ENCODE measurements at regions not wholly inside any gene's neighbourhood (a gene's known extent, or its start where the extent isn't known, plus 50 kb on each side); places are given as distances from the start of the nearest gene placed in this dataset.

DNA sequence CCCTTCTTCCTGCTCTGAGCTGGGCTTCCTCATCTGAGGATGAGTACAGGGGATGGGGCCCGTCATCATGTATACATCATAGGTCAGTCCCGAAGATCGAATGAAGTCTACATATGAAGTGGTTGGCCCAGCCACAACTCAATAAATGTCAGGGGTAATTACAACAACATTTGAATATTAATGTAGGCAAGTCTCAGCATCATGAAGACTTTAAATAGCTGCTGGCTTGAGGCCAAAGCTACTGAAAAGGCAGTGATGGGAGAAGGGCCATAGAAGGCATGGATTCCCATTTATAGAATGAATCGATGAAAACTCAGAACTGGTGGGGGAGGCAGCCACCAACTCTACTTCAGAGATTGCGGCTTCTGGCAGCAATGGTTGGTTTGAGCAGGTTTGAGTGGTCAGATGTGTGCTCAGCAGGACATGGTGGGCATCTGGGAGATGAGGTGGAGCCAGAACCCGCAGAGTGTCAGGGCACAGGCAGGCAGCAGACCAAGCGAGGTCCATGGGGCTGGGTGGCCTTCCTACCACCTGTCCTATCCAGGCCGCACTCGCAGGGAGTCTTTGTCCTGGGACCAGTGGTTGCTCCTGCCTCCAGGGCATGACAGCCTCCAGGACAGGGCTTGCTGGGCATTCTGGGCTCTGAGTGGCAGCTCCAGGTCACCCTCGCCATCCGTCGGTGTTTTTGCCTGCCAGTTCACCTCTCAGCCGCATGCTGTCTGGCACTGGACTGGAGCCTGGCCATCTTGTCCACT is 919.1 kb downstream of the TBC1D22A start:
- TF ChIP-seq CREB1 (CRISPR knock-in tag; IDR thresholded peaks at IDR 0.05; ENCODE audit: low read depth) (no peak), JUNB (IDR thresholded peaks at IDR 0.05; ENCODE audit: unreplicated experiment) (no peak)
- TF ChIP-seq, protein P1, sequence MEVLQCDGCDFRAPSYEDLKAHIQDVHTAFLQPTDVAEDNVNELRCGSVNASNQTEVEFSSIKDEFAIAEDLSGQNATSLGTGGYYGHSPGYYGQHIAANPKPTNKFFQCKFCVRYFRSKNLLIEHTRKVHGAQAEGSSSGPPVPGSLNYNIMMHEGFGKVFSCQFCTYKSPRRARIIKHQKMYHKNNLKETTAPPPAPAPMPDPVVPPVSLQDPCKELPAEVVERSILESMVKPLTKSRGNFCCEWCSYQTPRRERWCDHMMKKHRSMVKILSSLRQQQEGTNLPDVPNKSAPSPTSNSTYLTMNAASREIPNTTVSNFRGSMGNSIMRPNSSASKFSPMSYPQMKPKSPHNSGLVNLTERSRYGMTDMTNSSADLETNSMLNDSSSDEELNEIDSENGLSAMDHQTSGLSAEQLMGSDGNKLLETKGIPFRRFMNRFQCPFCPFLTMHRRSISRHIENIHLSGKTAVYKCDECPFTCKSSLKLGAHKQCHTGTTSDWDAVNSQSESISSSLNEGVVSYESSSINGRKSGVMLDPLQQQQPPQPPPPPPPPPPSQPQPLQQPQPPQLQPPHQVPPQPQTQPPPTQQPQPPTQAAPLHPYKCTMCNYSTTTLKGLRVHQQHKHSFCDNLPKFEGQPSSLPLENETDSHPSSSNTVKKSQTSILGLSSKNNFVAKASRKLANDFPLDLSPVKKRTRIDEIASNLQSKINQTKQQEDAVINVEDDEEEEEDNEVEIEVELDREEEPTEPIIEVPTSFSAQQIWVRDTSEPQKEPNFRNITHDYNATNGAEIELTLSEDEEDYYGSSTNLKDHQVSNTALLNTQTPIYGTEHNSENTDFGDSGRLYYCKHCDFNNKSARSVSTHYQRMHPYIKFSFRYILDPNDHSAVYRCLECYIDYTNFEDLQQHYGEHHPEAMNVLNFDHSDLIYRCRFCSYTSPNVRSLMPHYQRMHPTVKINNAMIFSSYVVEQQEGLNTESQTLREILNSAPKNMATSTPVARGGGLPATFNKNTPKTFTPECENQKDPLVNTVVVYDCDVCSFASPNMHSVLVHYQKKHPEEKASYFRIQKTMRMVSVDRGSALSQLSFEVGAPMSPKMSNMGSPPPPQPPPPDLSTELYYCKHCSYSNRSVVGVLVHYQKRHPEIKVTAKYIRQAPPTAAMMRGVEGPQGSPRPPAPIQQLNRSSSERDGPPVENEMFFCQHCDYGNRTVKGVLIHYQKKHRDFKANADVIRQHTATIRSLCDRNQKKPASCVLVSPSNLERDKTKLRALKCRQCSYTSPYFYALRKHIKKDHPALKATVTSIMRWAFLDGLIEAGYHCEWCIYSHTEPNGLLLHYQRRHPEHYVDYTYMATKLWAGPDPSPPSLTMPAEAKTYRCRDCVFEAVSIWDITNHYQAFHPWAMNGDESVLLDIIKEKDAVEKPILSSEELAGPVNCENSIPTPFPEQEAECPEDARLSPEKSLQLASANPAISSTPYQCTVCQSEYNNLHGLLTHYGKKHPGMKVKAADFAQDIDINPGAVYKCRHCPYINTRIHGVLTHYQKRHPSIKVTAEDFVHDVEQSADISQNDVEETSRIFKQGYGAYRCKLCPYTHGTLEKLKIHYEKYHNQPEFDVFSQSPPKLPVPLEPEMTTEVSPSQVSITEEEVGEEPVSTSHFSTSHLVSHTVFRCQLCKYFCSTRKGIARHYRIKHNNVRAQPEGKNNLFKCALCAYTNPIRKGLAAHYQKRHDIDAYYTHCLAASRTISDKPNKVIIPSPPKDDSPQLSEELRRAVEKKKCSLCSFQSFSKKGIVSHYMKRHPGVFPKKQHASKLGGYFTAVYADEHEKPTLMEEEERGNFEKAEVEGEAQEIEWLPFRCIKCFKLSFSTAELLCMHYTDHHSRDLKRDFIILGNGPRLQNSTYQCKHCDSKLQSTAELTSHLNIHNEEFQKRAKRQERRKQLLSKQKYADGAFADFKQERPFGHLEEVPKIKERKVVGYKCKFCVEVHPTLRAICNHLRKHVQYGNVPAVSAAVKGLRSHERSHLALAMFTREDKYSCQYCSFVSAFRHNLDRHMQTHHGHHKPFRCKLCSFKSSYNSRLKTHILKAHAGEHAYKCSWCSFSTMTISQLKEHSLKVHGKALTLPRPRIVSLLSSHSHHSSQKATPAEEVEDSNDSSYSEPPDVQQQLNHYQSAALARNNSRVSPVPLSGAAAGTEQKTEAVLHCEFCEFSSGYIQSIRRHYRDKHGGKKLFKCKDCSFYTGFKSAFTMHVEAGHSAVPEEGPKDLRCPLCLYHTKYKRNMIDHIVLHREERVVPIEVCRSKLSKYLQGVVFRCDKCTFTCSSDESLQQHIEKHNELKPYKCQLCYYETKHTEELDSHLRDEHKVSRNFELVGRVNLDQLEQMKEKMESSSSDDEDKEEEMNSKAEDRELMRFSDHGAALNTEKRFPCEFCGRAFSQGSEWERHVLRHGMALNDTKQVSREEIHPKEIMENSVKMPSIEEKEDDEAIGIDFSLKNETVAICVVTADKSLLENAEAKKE (CRISPR knock-in tag; IDR thresholded peaks at IDR 0.05): no peak
- no peaks in the 10 kb centered on the region for H3K4me1 ChIP-seq (ENCODE audit: insufficient read depth)
- Mint-ChIP-seq H3K36me3 (ENCODE audit: low read depth) (peaks cover 13% of the 10 kb centered on the region; the same call in 2 of the 3 replicates), H3K4me3 (no peak overlapping the region), H3K9me3 (peaks cover 26% of the 10 kb centered on the region), H3K27me3 (ENCODE audit: insufficient read depth, low read depth, poor library complexity) (peaks cover 28% of the 10 kb centered on the region), H3K4me1 (peaks cover 40% of the 10 kb centered on the region), H3K27ac (no peak overlapping the region)
- no peak overlapping the region for H2AFZ ChIP-seq
- H3K36me3 ChIP-seq (ENCODE audit: insufficient read depth): no peaks in the 10 kb centered on the region; the same call in 1 of the 2 replicates
- H3K4me2 ChIP-seq: no peak overlapping the region
- no peaks in the 10 kb centered on the region for H3K27me3 ChIP-seq (ENCODE audit: insufficient read depth)
- H3K27ac ChIP-seq (ENCODE audit: low read depth): no peak overlapping the region
- no peaks in the 10 kb centered on the region for H3K9me2 ChIP-seq (ENCODE audit: insufficient read depth)
- H4K20me1 ChIP-seq (replicated peaks; ENCODE audit: insufficient read depth): no peaks in the 10 kb centered on the region
- no peak for ATAC-seq
- no peaks in the 10 kb centered on the region for H3F3A ChIP-seq (replicated peaks; ENCODE audit: low read depth)
- no peak for DNase-seq (ENCODE audit: low spot score)
- no peak overlapping the region for H3K4me3 ChIP-seq
- H3K79me2 ChIP-seq (replicated peaks; ENCODE audit: insufficient read depth): no peaks in the 10 kb centered on the region

GRCh38 chr22:47678636-47679287 is 916.3 kb downstream of the TBC1D22A start:
- H3K4me1 Mint-ChIP-seq: peaks cover 46% of the 10 kb centered on the region
- peaks cover 28% of the 10 kb centered on the region for H3K27me3 Mint-ChIP-seq (ENCODE audit: insufficient read depth, low read depth, poor library complexity)
- H3K9me2 ChIP-seq (ENCODE audit: insufficient read depth): no peaks in the 10 kb centered on the region
- no peaks in the 10 kb centered on the region for H3K4me1 ChIP-seq (ENCODE audit: insufficient read depth)
- no peaks in the 10 kb centered on the region for H3F3A ChIP-seq (replicated peaks; ENCODE audit: low read depth)
- no peaks in the 10 kb centered on the region for H3K27me3 ChIP-seq (ENCODE audit: insufficient read depth)
- no peak overlapping the region for H2AFZ ChIP-seq
- H3K4me3 Mint-ChIP-seq: peak overlapping the region; percentile 50
- H3K27ac Mint-ChIP-seq: peak overlapping the region; percentile 76
- 0 out of 2 replicates have a peak overlapping the region, but pooled peaks have one; percentile 26 for H3K27ac ChIP-seq (ENCODE audit: low read depth)
- H3K9me3 Mint-ChIP-seq: peaks cover 11% of the 10 kb centered on the region
- peaks cover 11% of the 10 kb centered on the region; the same call in 2 of the 3 replicates for H3K36me3 Mint-ChIP-seq (ENCODE audit: low read depth)
- peak overlapping the region; percentile 22; the same call in 1 of the 2 replicates for H3K4me3 ChIP-seq
- ATAC-seq (peak; percentile 87), DNase-seq (ENCODE audit: low spot score) (peak; percentile 1)
- H4K20me1 ChIP-seq (replicated peaks; ENCODE audit: insufficient read depth): no peaks in the 10 kb centered on the region
- H3K4me2 ChIP-seq: 0 out of 2 replicates have a peak overlapping the region, but pooled peaks have one; percentile 8
- no peaks in the 10 kb centered on the region for H3K36me3 ChIP-seq (ENCODE audit: insufficient read depth)
- H3K79me2 ChIP-seq (replicated peaks; ENCODE audit: insufficient read depth): no peaks in the 10 kb centered on the region
- no peak for TF ChIP-seq JUNB (IDR thresholded peaks at IDR 0.05; ENCODE audit: unreplicated experiment)
- no peak for TF ChIP-seq CREB1 (CRISPR knock-in tag; IDR thresholded peaks at IDR 0.05; ENCODE audit: low read depth)
- TF ChIP-seq, protein P1 (CRISPR knock-in tag; IDR thresholded peaks at IDR 0.05): peak; percentile 80

All from GM23338 (cell line).